ENCODE measurements at regions not wholly inside any gene's neighbourhood (a gene's known extent, or its start where the extent isn't known, plus 50 kb on each side); places are given as distances from the start of the nearest gene placed in this dataset.

DNA sequence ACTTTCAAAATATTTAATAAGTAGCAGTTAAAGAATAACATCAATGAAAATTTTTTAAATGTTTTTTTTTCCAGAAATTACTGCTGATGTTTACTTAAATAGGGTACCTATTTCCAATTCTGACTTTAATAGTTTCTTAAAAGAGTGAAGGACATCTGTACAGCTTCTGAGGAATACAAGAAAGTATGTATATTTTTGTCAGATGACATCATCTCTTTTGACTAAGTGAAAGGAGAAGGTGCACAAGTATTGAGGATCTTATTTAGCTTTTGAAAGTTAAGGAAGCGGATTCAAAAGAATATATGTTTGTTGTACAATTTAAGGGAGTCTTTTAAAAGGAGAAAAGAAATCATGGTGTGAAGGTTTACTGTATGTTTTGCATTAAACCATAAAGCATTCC is 90.0 kb upstream of the SLC35B3 start:
- no peak for TF ChIP-seq POLR2A (IDR thresholded peaks at IDR 0.05; ENCODE audit: low read length)
- TF ChIP-seq GATA1 (IDR thresholded peaks at IDR 0.05; ENCODE audit: low read depth, low read length), result no peak
